ENCODE measurements at regions not wholly inside any gene's neighbourhood (a gene's known extent, or its start where the extent isn't known, plus 50 kb on each side); places are given as distances from the start of the nearest gene placed in this dataset.
"Not testable (repeated sequence)": the region's sequence is repeated elsewhere in the genome, so short reads cannot be mapped to it uniquely, and the experiment has no call there.

- in situ Hi-C loops (cut with MboI; ENCODE audit: low sequenced_read_pairs), result no loop called here
These were observed 104.8 kb upstream of the CADM1 start for GRCh38 chr11:115608976-115609375.

DNA sequence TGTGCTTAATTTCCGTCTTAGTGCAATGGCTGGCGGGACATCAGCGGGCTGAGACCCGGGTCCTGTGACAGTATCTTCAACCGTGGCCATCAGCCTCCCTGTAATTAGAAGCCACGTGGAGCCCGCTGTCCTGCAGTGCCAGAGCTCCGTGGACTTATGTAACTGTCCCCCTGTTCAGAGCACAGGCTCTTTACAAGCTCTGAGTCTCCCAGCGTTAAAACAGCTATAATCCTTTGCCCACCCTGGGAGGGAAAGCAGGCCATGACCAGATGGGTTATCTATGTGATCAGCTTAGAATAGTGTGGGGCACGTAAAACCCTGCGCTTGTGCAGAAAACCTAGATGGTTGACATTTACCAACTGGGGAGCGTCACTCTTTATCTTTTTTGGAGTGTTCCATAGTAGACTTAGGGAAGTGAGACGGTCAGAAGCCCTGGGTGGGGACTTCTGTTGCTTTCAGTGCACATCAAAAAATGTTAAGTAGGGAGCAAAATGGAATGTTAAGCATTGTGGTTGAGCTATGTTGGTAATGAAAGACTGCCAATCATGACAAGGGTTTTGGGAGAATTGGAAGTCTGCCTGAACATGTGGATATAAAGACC, 103.5 kb upstream of the CADM1 start:
- in situ Hi-C loops (cut with MboI; ENCODE audit: low sequenced_read_pairs), result no loop called here

DNA sequence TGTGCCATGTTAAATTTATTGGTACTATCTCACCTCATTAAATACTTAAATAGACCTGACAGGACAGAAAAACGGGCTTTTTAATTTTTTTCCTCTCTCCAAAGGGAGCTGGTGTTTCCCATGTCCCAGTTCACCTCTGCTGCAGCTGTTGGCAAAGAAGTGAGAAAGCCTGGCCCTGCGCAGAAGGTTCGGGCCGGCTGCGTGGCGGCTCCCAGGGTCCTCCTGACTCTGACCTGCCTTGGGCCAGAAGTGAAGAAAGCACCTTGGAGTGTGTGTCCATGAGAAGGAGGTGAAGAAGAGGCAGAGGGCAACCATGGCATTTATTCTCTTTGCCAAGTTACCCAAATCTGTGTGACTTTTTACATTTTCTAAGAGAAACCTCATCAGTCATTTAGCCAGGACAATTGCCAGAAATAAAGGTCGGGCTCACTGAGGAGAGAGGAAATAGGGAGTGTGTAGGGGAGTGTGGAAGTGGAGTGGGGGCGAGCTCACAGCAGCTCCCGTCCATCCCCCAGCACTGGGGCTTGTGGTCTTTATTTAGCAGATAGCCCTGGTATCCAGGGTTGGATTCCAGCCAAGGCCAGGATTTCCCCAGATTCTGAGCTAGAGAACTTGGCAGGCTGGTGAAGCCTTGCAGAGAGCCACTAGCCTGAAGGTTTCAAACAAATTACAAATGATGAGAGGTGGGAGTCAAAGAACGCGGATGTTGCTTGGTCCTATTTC, 102.4 kb upstream of the CADM1 start:
- in situ Hi-C loops (cut with MboI; ENCODE audit: low sequenced_read_pairs), result no loop called here

DNA sequence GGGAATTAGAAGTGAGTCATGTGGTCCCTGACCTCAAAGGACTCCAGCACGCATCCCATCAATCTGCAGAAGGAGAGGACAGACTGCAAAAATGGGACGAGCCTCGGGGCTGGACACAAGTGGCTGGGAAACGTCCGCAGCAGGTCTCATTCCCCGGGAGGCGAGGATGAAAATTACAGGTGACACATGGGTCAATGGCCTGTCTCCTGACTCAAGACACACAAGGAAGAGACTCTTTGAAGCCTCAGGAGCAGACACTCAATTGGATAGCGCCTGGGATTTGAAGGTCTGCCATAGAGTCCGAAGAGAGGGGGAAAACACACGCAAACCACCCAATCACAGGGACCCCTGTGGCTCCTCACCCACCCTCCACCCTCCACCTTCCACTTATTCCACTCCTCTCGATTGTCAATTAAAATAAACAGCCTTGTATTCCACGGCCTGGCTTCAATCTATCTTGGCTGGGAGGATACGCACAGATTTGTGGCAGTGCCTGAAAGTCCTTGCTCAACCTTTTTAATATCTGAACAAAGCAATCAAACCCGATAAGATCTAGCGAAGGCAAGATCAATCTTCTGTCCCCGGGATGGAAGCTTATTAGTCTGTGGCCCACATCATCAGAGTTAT, 101.8 kb upstream of the CADM1 start:
- in situ Hi-C loops (cut with MboI; ENCODE audit: low sequenced_read_pairs), result no loop called here

GRCh38 chr11:115605397-115605796, 101.2 kb upstream of the CADM1 start:
- in situ Hi-C loops (cut with MboI; ENCODE audit: low sequenced_read_pairs), result not testable (repeated sequence)

- in situ Hi-C loops (cut with MboI; ENCODE audit: low sequenced_read_pairs), result no loop called here
These were observed 94.9 kb upstream of the CADM1 start for GRCh38 chr11:115599125-115599524.

GRCh38 chr11:115598257-115598901, 94.2 kb upstream of the CADM1 start:
- in situ Hi-C loops (cut with MboI; ENCODE audit: low sequenced_read_pairs), result no loop called here

- in situ Hi-C loops (cut with MboI; ENCODE audit: low sequenced_read_pairs), result no loop called here
These were observed 87.2 kb upstream of the CADM1 start for GRCh38 chr11:115591380-115591779.

DNA sequence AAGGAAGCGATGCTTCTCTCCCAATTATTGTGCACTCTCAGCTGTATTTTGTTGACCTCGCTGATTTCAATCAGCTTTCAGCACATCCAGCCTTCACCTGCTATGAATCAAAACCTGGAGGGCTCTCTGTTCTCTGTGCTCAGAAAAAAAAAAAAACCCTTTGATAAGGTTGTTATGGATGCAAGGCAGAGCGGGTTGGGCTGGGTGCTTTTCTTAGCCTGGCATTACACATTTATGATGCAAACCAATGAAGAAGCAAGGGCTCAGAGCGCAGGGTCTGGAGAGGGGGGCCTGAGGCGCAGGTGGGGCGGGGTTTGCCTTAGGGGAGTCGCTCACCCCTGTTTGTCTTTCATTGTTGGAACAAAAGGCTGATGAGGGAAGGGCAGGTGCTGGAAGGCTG, 86.0 kb upstream of the CADM1 start:
- in situ Hi-C loops (cut with MboI; ENCODE audit: low sequenced_read_pairs), result no loop called here

DNA sequence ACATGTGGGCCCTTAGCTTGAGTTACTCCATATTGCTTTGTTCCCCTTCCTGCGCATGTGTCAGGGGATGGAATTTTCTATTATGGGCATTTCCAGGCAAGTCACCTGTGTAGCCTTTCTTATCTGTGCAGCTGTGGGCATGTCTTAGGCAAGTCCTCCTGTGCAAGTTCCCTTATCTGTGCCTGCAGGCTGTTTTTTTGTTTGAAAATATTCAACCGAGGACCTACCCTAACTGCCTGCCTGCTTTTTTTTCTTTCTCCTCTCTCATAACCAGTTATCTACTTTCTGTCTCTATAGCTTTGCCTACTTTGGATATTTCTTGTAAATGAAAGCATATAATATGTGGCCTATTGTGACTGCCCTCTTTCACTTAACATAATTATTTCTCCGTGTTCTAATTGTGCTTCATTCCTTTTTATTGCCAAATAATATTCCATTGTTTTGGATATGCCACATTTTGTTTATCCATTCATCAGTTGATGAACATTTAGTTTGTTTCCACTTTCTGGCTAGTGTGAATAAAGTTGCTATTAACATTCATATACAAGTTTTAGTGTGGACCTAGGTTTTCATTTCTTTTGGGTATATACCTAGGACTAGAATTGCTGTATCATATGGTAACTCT, 83.6 kb upstream of the CADM1 start:
- in situ Hi-C loops (cut with MboI; ENCODE audit: low sequenced_read_pairs), result no loop called here

- in situ Hi-C loops (cut with MboI; ENCODE audit: low sequenced_read_pairs), result no loop called here
These were observed 81.3 kb upstream of the CADM1 start for GRCh38 chr11:115585361-115586024.

- in situ Hi-C loops (cut with MboI; ENCODE audit: low sequenced_read_pairs), result no loop called here
These were observed 77.8 kb upstream of the CADM1 start for GRCh38 chr11:115581871-115582639.

DNA sequence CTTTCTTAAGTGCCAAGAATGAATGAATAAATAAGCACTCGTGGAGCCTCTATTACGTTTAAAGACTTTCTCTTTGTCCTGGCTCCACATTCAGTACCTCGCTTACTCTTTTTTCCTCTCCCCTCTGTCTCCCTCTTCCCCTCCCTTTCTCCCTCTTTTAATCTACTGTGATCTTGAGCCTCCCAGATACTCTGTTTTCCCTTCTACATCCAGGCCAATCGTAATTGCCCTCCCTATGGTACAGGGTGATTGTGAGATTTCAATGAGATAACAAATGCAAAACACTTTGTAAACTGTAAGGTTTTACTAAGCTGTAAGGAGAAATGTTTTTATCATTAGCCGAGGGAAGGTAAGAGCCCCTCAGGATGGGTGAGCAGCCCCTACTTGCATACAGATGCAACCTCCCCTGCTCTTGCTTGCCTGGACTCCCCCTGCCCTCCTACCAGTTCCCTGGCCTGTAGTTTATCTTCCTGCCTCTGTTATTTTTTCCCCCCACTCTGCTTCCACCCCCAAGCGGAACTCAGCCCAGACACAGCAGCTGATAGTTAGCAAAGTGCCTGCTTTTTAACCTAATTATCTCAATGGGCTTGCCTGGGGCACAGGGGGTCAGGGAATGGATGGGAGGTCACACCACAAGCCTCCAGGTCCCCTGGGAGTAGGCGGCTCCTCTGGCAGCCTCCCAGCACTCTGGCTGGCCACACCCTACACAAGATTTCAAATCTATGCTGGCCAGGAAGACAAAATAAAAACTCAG, 76.9 kb upstream of the CADM1 start:
- in situ Hi-C loops (cut with MboI; ENCODE audit: low sequenced_read_pairs), result no loop called here

DNA sequence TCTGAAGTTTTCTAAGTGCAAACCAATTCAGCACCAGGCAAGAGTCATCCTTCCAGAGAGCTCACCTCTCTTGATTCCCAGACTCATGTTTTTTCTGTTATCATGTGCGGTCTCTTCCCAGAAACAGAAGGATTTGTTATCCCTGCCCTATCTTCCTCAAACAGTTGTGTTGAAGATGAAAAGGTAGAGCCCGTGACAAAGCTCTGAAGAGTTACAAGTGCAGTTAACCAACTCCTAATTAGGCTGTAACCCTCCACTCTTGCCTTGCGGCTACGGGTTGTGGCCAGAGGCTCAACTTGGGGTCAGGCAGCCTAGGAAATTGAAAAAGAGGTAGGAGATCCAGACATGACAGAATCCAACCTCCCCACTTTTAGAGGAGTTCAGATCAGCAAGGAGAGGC, 76.2 kb upstream of the CADM1 start:
- in situ Hi-C loops (cut with MboI; ENCODE audit: low sequenced_read_pairs), result no loop called here

DNA sequence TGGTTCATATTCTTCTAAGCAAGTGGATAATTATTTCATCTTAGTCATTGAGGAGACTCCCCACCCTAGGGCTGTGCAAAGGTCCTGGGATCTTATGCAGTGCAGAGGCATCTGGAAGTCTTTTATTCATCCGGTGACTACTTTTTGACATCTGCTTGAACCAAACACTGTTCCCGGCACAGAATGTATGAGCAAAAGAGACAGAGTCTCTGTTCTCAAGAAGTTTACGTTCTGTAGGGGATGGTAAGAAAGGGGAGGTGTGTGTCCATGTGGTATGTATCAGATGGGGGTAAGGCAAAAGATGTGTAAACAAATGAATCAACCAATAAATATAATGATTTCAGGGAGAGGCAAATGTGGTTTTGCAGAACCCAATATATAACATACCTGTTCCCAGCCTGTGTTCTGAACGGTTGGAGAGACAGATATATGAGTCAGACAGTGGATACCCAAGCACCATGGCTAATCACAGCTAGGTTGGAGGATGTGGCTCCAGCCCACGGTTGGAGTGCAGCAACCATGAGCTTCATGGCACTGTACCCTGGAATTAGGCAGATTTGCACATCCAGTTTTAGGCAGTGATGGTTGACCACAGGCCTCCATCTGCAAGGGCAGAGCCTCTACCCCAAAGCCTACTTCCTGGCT, 75.1 kb upstream of the CADM1 start:
- in situ Hi-C loops (cut with MboI; ENCODE audit: low sequenced_read_pairs), result no loop called here

- in situ Hi-C loops (cut with MboI; ENCODE audit: low sequenced_read_pairs), result no loop called here
These were observed 74.1 kb upstream of the CADM1 start for GRCh38 chr11:115578275-115578674.

DNA sequence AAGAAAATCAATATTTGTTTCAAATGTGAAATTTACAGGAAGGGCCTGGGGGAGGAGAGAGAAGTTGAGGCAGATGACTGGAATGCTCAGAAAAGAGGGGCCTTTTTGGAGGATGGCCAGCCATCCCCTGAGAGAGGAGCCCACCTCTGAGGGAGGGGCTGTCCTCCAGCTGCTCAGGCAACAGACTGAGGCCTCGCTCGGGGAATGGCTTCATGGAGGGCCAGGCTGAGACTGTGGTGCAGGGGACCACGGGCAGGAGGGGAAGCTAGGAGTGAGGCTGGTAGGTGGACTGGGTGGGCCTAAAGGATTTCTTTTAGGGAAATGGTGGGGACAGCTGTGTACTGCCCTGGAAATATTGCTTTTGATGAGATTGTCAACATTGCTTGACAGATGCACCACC, 73.5 kb upstream of the CADM1 start:
- in situ Hi-C loops (cut with MboI; ENCODE audit: low sequenced_read_pairs), result no loop called here

DNA sequence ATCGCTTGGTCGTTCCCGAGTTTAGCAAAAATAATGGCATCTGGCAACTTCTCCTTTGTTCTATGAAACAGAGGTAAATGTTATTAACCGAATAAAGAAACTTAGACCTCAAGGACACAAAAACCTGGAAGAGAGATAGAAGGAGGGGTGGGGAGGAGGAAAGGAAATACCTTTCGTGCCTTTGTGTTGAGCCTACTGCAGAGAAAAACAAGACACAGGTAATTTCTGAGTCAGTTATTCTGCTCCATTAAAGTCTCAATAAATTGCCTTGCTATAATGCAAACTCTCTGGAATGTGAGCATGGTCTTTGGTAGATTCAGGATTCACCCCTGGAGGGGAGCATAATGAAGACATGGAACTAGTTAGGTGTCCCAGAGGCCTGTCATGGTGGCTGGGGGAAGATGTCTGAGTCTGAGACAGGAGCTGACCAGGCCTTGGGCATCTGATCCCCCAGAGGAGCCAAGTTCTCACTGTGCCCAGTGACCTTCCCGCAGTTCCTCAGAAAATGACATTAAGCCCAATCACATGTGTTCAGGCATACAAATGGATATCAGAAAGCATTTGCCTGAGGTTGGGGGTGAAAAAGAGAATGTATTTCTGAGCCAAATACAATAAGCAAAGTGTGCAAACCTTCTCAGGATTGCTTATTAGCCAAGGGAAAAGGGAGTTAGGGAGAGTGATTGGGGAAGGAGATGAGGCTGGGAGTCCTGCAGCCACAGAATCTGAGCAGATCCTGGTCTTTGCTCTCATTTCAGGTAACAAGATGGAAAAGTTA, 72.6 kb upstream of the CADM1 start:
- in situ Hi-C loops (cut with MboI; ENCODE audit: low sequenced_read_pairs), result no loop called here

All from HL-60/S4 (cell line).